ENCODE measurements at regions not wholly inside any gene's neighbourhood (a gene's known extent, or its start where the extent isn't known, plus 50 kb on each side); places are given as distances from the start of the nearest gene placed in this dataset.

DNA sequence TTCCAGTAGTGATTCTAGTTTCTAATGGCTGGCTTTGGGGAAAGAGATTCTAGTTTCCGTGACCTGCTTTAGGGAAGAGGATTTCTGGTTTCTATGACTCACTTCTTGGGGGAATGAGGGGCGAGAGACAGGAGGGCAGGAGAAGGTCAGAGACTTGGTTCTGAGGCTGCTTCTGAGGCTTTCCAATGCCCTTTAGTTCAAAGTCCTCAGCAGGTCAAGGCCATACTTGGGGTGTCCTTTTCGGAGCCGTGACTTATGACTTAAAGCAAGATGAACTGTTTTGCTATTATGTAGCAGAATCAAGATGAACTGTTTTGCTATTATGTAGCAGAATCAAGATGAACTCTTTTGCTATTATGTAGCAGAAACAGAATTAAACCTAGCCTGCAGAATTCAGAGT lies 52.2 kb upstream of the TLR3 start:
- 88 to 89% methylated on average over 4 of the region's 4 CpGs for WGBS, 2 donors

DNA sequence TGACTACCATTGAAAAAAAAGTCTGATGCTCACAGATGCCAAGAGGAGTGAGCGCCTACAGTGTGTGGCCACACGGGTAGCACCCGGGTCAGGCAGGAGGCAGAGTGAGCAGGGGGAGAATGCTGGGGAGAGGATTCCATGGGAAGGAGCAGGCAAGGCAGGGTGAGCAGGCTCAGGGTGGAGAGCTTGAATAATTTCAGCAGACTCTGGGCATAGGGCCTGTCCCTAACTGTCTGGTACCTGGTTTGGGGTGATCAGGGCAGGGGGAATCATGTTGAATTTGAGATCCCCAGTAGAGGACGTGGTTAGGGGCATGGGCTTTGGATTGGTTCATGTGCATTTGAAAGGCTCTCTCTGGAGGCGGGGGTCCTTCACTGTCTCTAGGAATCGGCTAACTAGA lies 51.2 kb upstream of the TLR3 start:
- H3K9ac ChIP-seq (ENCODE audit: insufficient read depth in 1 of 2, low read length in 2 of 2): no peak overlapping the region
- TF ChIP-seq, protein P1, sequence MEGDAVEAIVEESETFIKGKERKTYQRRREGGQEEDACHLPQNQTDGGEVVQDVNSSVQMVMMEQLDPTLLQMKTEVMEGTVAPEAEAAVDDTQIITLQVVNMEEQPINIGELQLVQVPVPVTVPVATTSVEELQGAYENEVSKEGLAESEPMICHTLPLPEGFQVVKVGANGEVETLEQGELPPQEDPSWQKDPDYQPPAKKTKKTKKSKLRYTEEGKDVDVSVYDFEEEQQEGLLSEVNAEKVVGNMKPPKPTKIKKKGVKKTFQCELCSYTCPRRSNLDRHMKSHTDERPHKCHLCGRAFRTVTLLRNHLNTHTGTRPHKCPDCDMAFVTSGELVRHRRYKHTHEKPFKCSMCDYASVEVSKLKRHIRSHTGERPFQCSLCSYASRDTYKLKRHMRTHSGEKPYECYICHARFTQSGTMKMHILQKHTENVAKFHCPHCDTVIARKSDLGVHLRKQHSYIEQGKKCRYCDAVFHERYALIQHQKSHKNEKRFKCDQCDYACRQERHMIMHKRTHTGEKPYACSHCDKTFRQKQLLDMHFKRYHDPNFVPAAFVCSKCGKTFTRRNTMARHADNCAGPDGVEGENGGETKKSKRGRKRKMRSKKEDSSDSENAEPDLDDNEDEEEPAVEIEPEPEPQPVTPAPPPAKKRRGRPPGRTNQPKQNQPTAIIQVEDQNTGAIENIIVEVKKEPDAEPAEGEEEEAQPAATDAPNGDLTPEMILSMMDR (IDR thresholded peaks at IDR 0.05; ENCODE audit: control extremely low read depth, extremely low read depth): no peak
- no peaks in the 10 kb centered on the region for H3K27me3 ChIP-seq (ENCODE audit: control insufficient read depth in 3 of 3, insufficient read depth in 3 of 3, low read length in 2 of 3)
- DNase-seq (no peak), ATAC-seq (ENCODE audit: insufficient read depth, low FRiP score) (no peak)
- H3K27ac ChIP-seq (ENCODE audit: low read depth in 1 of 2, low read length in 1 of 2): no peak overlapping the region
- no peak overlapping the region for H3K4me3 ChIP-seq
- 95% methylated on average over 6 of the region's 6 CpGs for WGBS, 2 donors
- peaks cover 0 to 25% (median 5%) of the 10 kb centered on the region in 5 donors for H3K4me1 ChIP-seq (ENCODE audit: control insufficient read depth in 5 of 5, insufficient read depth in 5 of 5, low read length in 5 of 5)
- H3K9me3 ChIP-seq (ENCODE audit: control insufficient read depth in 4 of 4, insufficient read depth in 3 of 4, low read length in 3 of 4): no peaks in the 10 kb centered on the region
- no peaks in the 10 kb centered on the region for H3K36me3 ChIP-seq (ENCODE audit: control insufficient read depth in 4 of 4, insufficient read depth in 4 of 4, low read length in 4 of 4)

More for the DNA sequence above, 52.2 kb upstream of the TLR3 start:
- Histone ChIP-seq H3K36me3 (ENCODE audit: control insufficient read depth in 4 of 4, insufficient read depth in 4 of 4, low read length in 4 of 4) (no peaks in the 10 kb centered on the region), H3K9me3 (ENCODE audit: control insufficient read depth in 4 of 4, insufficient read depth in 3 of 4, low read length in 3 of 4) (no peaks in the 10 kb centered on the region), H3K9ac (ENCODE audit: insufficient read depth in 1 of 2, low read length in 2 of 2) (no peak overlapping the region), H3K27me3 (ENCODE audit: control insufficient read depth in 3 of 3, insufficient read depth in 3 of 3, low read length in 2 of 3) (no peaks in the 10 kb centered on the region), H3K27ac (ENCODE audit: low read depth in 1 of 2, low read length in 1 of 2) (no peak overlapping the region), H3K4me1 (ENCODE audit: control insufficient read depth in 5 of 5, insufficient read depth in 5 of 5, low read length in 5 of 5) (peaks cover 0 to 25% (median 5%) of the 10 kb centered on the region in 5 donors), H3K4me3 (no peak overlapping the region)
- ATAC-seq (ENCODE audit: insufficient read depth, low FRiP score) (no peak), DNase-seq (no peak)
- TF ChIP-seq, protein P1 (IDR thresholded peaks at IDR 0.05; ENCODE audit: control extremely low read depth, extremely low read depth): no peak

DNA sequence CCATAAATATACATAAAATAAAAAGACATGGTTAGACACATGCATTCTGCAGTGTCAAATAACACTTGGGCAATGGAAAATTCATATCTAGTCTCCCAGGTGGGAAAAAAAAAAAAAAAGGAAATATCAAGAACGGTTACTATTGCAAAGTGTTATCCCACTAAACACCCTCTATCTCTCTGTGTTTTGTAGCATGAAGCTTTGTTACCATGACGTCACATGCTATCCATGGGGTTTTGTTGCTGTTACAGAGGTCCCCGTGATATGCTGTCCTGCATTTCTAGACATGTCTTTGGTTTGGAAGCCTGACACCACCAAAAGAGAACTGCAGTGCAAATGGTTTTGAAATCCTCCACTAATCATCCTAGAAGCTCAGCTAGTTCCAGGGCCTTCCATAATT lies 50.7 kb upstream of the TLR3 start:
- no peaks in the 10 kb centered on the region for H3K9me3 ChIP-seq (ENCODE audit: control insufficient read depth in 4 of 4, insufficient read depth in 3 of 4, low read length in 3 of 4)
- no peaks in the 10 kb centered on the region for H3K27me3 ChIP-seq (ENCODE audit: control insufficient read depth in 3 of 3, insufficient read depth in 3 of 3, low read length in 2 of 3)
- no peak overlapping the region for H3K4me3 ChIP-seq
- H3K4me1 ChIP-seq (ENCODE audit: control insufficient read depth in 5 of 5, insufficient read depth in 5 of 5, low read length in 5 of 5): peaks cover 0 to 21% (median 5%) of the 10 kb centered on the region in 5 donors
- TF ChIP-seq, protein P1 (IDR thresholded peaks at IDR 0.05; ENCODE audit: control extremely low read depth, extremely low read depth): no peak
- H3K27ac ChIP-seq (ENCODE audit: low read depth in 1 of 2, low read length in 1 of 2): no peak overlapping the region
- DNase-seq (no peak), ATAC-seq (ENCODE audit: insufficient read depth, low FRiP score) (no peak)
- no peak overlapping the region for H3K9ac ChIP-seq (ENCODE audit: insufficient read depth in 1 of 2, low read length in 2 of 2)
- no peaks in the 10 kb centered on the region for H3K36me3 ChIP-seq (ENCODE audit: control insufficient read depth in 4 of 4, insufficient read depth in 4 of 4, low read length in 4 of 4)
- 62 to 64% methylated on average over 3 of the region's 3 CpGs for WGBS, 2 donors

DNA sequence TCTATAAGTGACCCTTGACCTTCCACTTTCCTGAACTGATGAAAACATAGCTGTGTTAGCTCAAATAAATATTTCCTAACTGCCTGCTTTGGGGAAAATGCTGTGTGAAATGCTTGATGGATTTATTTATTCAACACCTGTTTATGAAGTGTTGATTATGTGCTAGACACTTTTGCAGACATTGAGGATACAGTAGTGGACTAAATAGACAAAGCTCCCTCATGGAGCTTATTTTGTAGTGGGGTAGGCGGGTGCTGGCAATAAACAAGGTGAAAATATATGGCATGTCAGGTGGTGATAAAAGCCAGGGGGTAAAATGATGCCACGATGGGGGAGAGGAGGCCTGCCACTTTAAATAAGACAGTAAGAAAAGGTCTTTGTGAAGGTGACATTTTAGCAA lies 50.2 kb upstream of the TLR3 start:
- WGBS, 2 donors: 75 to 82% methylated on average over 2 of the region's 2 CpGs
- H3K9ac ChIP-seq (ENCODE audit: insufficient read depth in 1 of 2, low read length in 2 of 2): no peak overlapping the region
- TF ChIP-seq, protein P1 (IDR thresholded peaks at IDR 0.05; ENCODE audit: control extremely low read depth, extremely low read depth): no peak
- no peaks in the 10 kb centered on the region for H3K27me3 ChIP-seq (ENCODE audit: control insufficient read depth in 3 of 3, insufficient read depth in 3 of 3, low read length in 2 of 3)
- no peak overlapping the region for H3K27ac ChIP-seq (ENCODE audit: low read depth in 1 of 2, low read length in 1 of 2)
- DNase-seq: no peak
- H3K4me3 ChIP-seq: no peak overlapping the region
- peaks cover 0 to 16% (median 5%) of the 10 kb centered on the region in 5 donors for H3K4me1 ChIP-seq (ENCODE audit: control insufficient read depth in 5 of 5, insufficient read depth in 5 of 5, low read length in 5 of 5)
- ATAC-seq (ENCODE audit: insufficient read depth, low FRiP score): no peak
- no peaks in the 10 kb centered on the region for H3K9me3 ChIP-seq (ENCODE audit: control insufficient read depth in 4 of 4, insufficient read depth in 3 of 4, low read length in 3 of 4)
- no peaks in the 10 kb centered on the region for H3K36me3 ChIP-seq (ENCODE audit: control insufficient read depth in 4 of 4, insufficient read depth in 4 of 4, low read length in 4 of 4)
